Activated CD4-positive, alpha-beta T cell treated with anti-CD3 and anti-CD28 coated beads, Interleukin-2, amount 10 ng/mL, durations not matched to agents 24 days and 14 days (primary cell): ENCODE measurements at regions not wholly inside any gene's neighbourhood (a gene's known extent, or its start where the extent isn't known, plus 50 kb on each side); places are given as distances from the start of the nearest gene placed in this dataset.

Experiments
- DNase-seq: peaks from one replicate; pipeline ENCODE4 v3.0.0; 2022
- H3K27ac Mint-ChIP-seq: one replicate; pipeline ENCODE4 v1.8.0; 2022; ENCODE audit warnings: mild to moderate bottlenecking, mixed read lengths
- H3K27me3 Mint-ChIP-seq: one replicate; pipeline ENCODE4 v1.8.0; 2022; ENCODE audit warnings: mixed read lengths
- H3K36me3 Mint-ChIP-seq: one replicate; pipeline ENCODE4 v1.8.0; 2022; ENCODE audit warnings: low read depth, mild to moderate bottlenecking, mixed read lengths
- H3K4me1 Mint-ChIP-seq: one replicate; pipeline ENCODE4 v1.8.0; 2021; ENCODE audit warnings: mixed read lengths
- H3K4me3 Mint-ChIP-seq: one replicate; pipeline ENCODE4 v1.8.0; 2022; ENCODE audit warnings: mild to moderate bottlenecking, moderate library complexity, mixed read lengths
- H3K9me3 Mint-ChIP-seq: one replicate; pipeline ENCODE4 v1.8.0; 2021; ENCODE audit warnings: mixed read lengths
- intact Hi-C: fragments of 100-400 bp; cut with micrococcal nuclease; formaldehyde crosslinking; loops from one replicate; pipeline ENCODE4 v1.15.1; 2023

DNA sequence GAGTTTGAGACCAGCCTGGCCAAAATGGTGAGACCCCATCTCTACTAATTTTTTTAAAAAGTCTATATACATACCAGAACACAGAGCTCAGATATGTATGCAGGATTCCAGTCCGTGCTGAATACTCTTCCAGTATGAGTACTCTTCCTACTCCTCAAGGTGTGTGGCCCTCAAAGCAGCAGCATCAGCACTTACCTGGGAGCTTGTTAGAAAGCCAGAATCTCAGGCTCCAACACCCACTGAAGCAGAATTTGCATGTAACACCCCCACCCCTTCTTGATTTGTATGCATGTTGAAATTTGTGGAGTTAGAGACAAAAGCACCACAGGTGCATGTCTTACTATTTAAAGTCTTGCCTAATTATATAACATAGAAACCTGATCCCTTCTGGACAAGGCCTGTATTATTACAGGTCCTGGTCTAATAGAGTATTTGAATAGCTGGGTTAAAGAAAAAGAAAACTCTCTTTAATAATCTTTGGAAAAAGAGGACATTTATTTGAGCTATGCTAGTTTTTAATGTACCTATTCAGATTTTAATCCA lies 50.3 kb upstream of the NFE2L2 start:
- Mint-ChIP-seq H3K36me3 (peaks cover 8% of the 10 kb centered on the region), H3K4me1 (peaks cover 11% of the 10 kb centered on the region), H3K4me3 (no peak overlapping the region), H3K27ac (no peak overlapping the region), H3K9me3 (peaks cover 4% of the 10 kb centered on the region), H3K27me3 (no peaks in the 10 kb centered on the region)
- no peak for DNase-seq
- intact Hi-C loops = no loop called here

- no peak overlapping the region for H3K27ac Mint-ChIP-seq
- H3K4me3 Mint-ChIP-seq = no peak overlapping the region
- H3K9me3 Mint-ChIP-seq = peaks cover 4% of the 10 kb centered on the region
- intact Hi-C loops = no loop called here
- no peaks in the 10 kb centered on the region for H3K27me3 Mint-ChIP-seq
- peaks cover 10% of the 10 kb centered on the region for H3K36me3 Mint-ChIP-seq
- no peak for DNase-seq
- peaks cover 7% of the 10 kb centered on the region for H3K4me1 Mint-ChIP-seq
These were observed 50.8 kb upstream of the NFE2L2 start for GRCh38 chr2:177315364-177315763.

- Mint-ChIP-seq H3K27ac (no peak overlapping the region), H3K36me3 (peaks cover 13% of the 10 kb centered on the region), H3K27me3 (no peaks in the 10 kb centered on the region), H3K4me1 (peaks cover 2% of the 10 kb centered on the region), H3K4me3 (no peak overlapping the region), H3K9me3 (peaks cover 4% of the 10 kb centered on the region)
- intact Hi-C loops = no loop called here
- no peak for DNase-seq
These were observed 52.2 kb upstream of the NFE2L2 start for GRCh38 chr2:177316756-177317155.

DNA sequence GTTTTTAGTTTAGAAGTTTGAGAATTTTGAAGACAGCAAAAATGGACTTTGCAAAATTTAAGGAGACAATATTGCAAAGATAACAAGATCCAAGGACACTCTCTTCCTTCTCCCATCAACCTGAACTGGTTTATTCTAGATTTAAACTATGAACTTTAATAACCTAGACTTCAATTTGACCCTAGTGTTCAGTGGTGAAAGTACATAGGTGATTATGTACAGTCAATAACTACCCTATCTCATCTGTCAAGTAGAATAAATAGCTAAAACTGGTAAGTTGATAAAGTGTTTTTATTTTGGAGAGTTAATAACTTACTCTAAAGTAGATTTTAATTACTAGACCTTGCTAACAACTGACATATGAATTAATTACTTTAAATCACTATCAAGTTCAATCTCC lies 52.9 kb upstream of the NFE2L2 start:
- intact Hi-C loops = no loop called here
- no peaks in the 10 kb centered on the region for H3K27me3 Mint-ChIP-seq
- H3K27ac Mint-ChIP-seq = no peak overlapping the region
- H3K9me3 Mint-ChIP-seq = peaks cover 4% of the 10 kb centered on the region
- peaks cover 13% of the 10 kb centered on the region for H3K36me3 Mint-ChIP-seq
- DNase-seq = no peak
- no peak overlapping the region for H3K4me3 Mint-ChIP-seq
- peaks cover 2% of the 10 kb centered on the region for H3K4me1 Mint-ChIP-seq

DNA sequence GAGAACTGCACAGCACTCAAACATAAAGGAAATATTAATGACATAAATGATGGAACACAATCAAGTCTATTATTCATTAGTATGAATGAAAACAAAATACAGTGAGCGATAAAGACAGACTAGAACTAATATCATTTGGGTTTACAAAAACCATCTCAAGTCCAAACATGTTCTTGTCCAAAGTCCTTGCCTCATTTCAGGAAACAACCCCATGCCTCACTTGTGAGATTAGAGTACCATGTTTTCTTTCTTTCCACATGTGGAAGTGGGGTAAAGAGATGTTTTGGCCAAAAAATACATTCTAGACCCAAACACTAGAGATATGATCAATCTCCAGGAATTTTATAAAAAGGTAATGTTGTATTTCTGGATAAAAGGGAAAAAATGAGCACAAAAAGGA lies 53.3 kb upstream of the NFE2L2 start:
- peaks cover 2% of the 10 kb centered on the region for H3K4me1 Mint-ChIP-seq
- H3K27ac Mint-ChIP-seq = no peak overlapping the region
- H3K4me3 Mint-ChIP-seq = no peak overlapping the region
- peaks cover 4% of the 10 kb centered on the region for H3K9me3 Mint-ChIP-seq
- no peaks in the 10 kb centered on the region for H3K27me3 Mint-ChIP-seq
- intact Hi-C loops = no loop called here
- no peak for DNase-seq
- H3K36me3 Mint-ChIP-seq = peaks cover 12% of the 10 kb centered on the region

DNA sequence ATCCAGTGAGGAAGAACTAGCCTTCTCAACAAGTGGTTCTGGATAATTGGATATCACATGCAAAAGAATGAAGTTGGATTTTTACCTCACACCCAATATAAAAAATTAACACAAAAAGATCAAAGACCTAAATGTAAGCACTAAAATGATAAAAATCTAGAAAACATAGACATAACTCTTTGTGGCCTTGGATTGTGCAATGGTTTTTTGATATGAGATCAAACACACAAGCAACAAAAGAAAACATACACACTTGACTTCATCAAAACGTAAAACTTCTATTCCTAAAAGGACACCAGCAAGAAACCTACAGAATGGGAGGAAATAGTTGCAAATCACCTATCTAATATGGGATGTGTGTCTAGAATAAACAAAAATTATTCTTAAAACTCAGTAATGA lies 54.1 kb upstream of the NFE2L2 start:
- H3K9me3 Mint-ChIP-seq = no peaks in the 10 kb centered on the region
- H3K36me3 Mint-ChIP-seq = peaks cover 13% of the 10 kb centered on the region
- DNase-seq = no peak
- H3K27me3 Mint-ChIP-seq = no peaks in the 10 kb centered on the region
- H3K27ac Mint-ChIP-seq = no peak overlapping the region
- intact Hi-C loops = no loop called here
- no peak overlapping the region for H3K4me3 Mint-ChIP-seq
- peaks cover 3% of the 10 kb centered on the region for H3K4me1 Mint-ChIP-seq

DNA sequence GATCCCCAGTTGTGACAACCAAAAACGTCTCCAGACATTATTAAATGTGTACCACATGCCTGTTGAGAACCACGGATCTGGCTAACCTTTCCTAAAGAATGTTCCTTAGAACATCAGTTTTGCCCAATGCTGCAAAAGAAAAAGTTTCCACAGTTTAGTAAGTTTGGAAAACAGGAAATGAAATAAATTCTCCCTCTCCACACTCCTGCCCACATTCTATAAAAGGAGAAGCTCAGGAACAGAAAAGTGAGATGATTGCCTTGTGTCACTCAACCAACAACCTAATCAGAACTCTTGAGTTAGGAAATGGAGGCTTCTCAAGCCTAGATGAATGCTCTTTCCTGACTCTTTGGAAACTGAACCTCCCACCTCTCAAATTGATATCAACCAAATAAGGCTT lies 56.1 kb upstream of the NFE2L2 start:
- H3K36me3 Mint-ChIP-seq = peaks cover 13% of the 10 kb centered on the region
- H3K4me3 Mint-ChIP-seq = no peak overlapping the region
- H3K4me1 Mint-ChIP-seq = peaks cover 5% of the 10 kb centered on the region
- intact Hi-C loops = no loop called here
- H3K27ac Mint-ChIP-seq = no peak overlapping the region
- H3K9me3 Mint-ChIP-seq = no peaks in the 10 kb centered on the region
- DNase-seq = no peak
- H3K27me3 Mint-ChIP-seq = no peaks in the 10 kb centered on the region

GRCh38 chr2:177322801-177323261 lies 58.3 kb upstream of the NFE2L2 start:
- intact Hi-C loops = no loop called here
- H3K27ac Mint-ChIP-seq = no peak overlapping the region
- H3K4me1 Mint-ChIP-seq = peaks cover 5% of the 10 kb centered on the region
- no peaks in the 10 kb centered on the region for H3K27me3 Mint-ChIP-seq
- H3K4me3 Mint-ChIP-seq = no peak overlapping the region
- no peak for DNase-seq
- H3K9me3 Mint-ChIP-seq = no peaks in the 10 kb centered on the region
- H3K36me3 Mint-ChIP-seq = peaks cover 13% of the 10 kb centered on the region

- Mint-ChIP-seq H3K9me3 (no peaks in the 10 kb centered on the region), H3K27ac (no peak overlapping the region), H3K36me3 (peaks cover 11% of the 10 kb centered on the region), H3K4me1 (peaks cover 11% of the 10 kb centered on the region), H3K27me3 (no peaks in the 10 kb centered on the region), H3K4me3 (no peak overlapping the region)
- intact Hi-C loops = no loop called here
- no peak for DNase-seq
These were observed 60.3 kb upstream of the NFE2L2 start for GRCh38 chr2:177324797-177325196.

DNA sequence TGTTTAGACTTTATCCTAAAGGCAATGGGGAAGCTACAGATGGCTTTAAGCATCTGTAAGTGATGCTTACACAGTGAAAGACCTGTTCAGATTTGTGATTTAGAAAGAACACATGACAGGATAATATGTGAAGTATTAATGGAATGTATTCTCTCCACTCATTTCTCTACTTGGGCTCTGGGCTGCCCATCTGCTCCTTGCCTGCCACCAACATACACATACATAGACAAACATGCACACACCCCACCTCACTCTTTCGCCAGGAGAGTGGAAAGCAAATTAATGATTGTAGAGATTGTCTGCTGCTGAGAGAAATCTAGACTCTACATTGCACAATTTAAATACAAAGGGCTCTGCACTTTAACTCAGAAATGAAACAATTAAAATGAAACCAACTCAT lies 61.0 kb upstream of the NFE2L2 start:
- Mint-ChIP-seq H3K27ac (no peak overlapping the region), H3K36me3 (peaks cover 9% of the 10 kb centered on the region), H3K27me3 (no peaks in the 10 kb centered on the region), H3K4me3 (no peak overlapping the region), H3K4me1 (peaks cover 11% of the 10 kb centered on the region), H3K9me3 (no peaks in the 10 kb centered on the region)
- no peak for DNase-seq
- intact Hi-C loops = no loop called here

GRCh38 chr2:177326005-177326404 lies 61.5 kb upstream of the NFE2L2 start:
- Mint-ChIP-seq H3K27me3 (no peaks in the 10 kb centered on the region), H3K4me3 (no peak overlapping the region), H3K9me3 (no peaks in the 10 kb centered on the region), H3K36me3 (peaks cover 8% of the 10 kb centered on the region), H3K27ac (no peak overlapping the region), H3K4me1 (peaks cover 11% of the 10 kb centered on the region)
- intact Hi-C loops = no loop called here
- DNase-seq = no peak

- Mint-ChIP-seq H3K27me3 (no peaks in the 10 kb centered on the region), H3K27ac (no peak overlapping the region), H3K4me3 (no peak overlapping the region), H3K36me3 (peaks cover 10% of the 10 kb centered on the region), H3K4me1 (peaks cover 11% of the 10 kb centered on the region), H3K9me3 (no peaks in the 10 kb centered on the region)
- no peak for DNase-seq
- intact Hi-C loops = no loop called here
These were observed 62.1 kb upstream of the NFE2L2 start for GRCh38 chr2:177326591-177326990.

DNA sequence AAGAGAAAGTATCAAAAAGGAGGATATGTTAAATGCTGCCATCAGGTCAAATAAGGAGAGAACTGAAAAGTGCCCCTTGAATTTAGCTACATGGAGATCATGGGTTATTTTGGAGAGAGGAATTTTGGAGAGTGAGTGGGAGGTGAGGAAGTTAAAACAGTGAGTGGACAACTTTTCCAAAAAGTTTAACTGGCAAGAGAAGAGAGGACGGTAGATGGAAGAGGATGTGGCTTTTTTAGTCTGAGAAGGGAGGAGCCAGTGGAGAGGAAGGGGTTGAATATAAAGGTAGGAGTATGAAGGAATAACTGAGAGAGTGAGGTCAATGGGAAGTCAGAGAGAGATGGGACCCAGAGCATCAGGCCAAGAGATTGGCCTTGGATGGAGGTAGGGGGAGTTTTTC lies 62.5 kb upstream of the NFE2L2 start:
- Mint-ChIP-seq H3K4me3 (no peak overlapping the region), H3K27me3 (no peaks in the 10 kb centered on the region), H3K9me3 (no peaks in the 10 kb centered on the region), H3K27ac (no peak overlapping the region), H3K4me1 (peaks cover 15% of the 10 kb centered on the region), H3K36me3 (peaks cover 10% of the 10 kb centered on the region)
- intact Hi-C loops = no loop called here
- no peak for DNase-seq

DNA sequence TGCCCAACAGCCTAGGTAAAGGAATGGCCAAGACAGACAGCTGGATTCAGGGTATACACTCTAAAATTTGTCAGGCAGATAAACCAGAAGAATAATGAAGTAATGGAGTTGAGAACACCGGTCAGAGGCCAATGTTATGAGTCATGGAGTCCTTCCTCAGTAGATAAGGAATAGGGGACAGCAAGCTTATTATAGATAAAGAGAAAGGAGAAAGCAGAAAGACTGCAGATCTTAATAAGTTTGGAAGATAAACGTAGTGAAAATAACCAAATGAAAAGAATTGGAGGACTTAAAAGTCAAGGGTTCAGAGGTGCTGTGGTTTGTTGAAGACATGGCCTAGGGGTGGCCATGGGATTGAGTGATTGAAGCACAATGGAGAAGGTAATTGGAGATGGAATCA lies 63.5 kb upstream of the NFE2L2 start:
- intact Hi-C loops = no loop called here
- peaks cover 9% of the 10 kb centered on the region for H3K36me3 Mint-ChIP-seq
- peaks cover 20% of the 10 kb centered on the region for H3K4me1 Mint-ChIP-seq
- DNase-seq = no peak
- H3K4me3 Mint-ChIP-seq = no peak overlapping the region
- no peaks in the 10 kb centered on the region for H3K27me3 Mint-ChIP-seq
- H3K27ac Mint-ChIP-seq = no peak overlapping the region
- H3K9me3 Mint-ChIP-seq = no peaks in the 10 kb centered on the region

- DNase-seq = peak; percentile 63
- no peaks in the 10 kb centered on the region for H3K9me3 Mint-ChIP-seq
- intact Hi-C loops = no loop called here
- peaks cover 14% of the 10 kb centered on the region for H3K4me1 Mint-ChIP-seq
- H3K27me3 Mint-ChIP-seq = no peaks in the 10 kb centered on the region
- no peak overlapping the region for H3K4me3 Mint-ChIP-seq
- H3K27ac Mint-ChIP-seq = no peak overlapping the region
- H3K36me3 Mint-ChIP-seq = peaks cover 6% of the 10 kb centered on the region
These were observed 63.5 kb upstream of the AGPS start for GRCh38 chr2:177329064-177329463.
